ENCODE measurements at regions not wholly inside any gene's neighbourhood (a gene's known extent, or its start where the extent isn't known, plus 50 kb on each side); places are given as distances from the start of the nearest gene placed in this dataset.
"Not testable (repeated sequence)": the region's sequence is repeated elsewhere in the genome, so short reads cannot be mapped to it uniquely, and the experiment has no call there.

GRCh38 chr9:86601697-86602096 is 247.5 kb upstream of the TUT7 start:
- FAIRE-seq: no peak

GRCh38 chr9:86600977-86601376 is 246.8 kb upstream of the TUT7 start:
- no peak for DNase-seq (ENCODE audit: extremely low spot score, insufficient read length, low read depth)
- no peak for FAIRE-seq

More at GRCh38 chr9:86601697-86602096, 247.5 kb upstream of the TUT7 start:
- no peak for DNase-seq (ENCODE audit: extremely low spot score, insufficient read length, low read depth)

GRCh38 chr9:86600291-86600690 is 246.1 kb upstream of the TUT7 start:
- no peak for DNase-seq (ENCODE audit: extremely low spot score, insufficient read length, low read depth)
- no peak for FAIRE-seq

GRCh38 chr9:86599561-86599960 is 245.4 kb upstream of the TUT7 start:
- no peak for DNase-seq (ENCODE audit: extremely low spot score, insufficient read length, low read depth)
- no peak for FAIRE-seq

- no peak for DNase-seq (ENCODE audit: extremely low spot score, insufficient read length, low read depth)
- FAIRE-seq: no peak
Measured at GRCh38 chr9:86598411-86599239, 244.4 kb upstream of the TUT7 start.

GRCh38 chr9:86594724-86595123 is 240.5 kb upstream of the TUT7 start:
- no peak for FAIRE-seq

GRCh38 chr9:86591472-86591871 is 237.3 kb upstream of the TUT7 start:
- FAIRE-seq (no peak), DNase-seq (ENCODE audit: extremely low spot score, insufficient read length, low read depth) (no peak)

More at GRCh38 chr9:86594724-86595123, 240.5 kb upstream of the TUT7 start:
- DNase-seq (ENCODE audit: extremely low spot score, insufficient read length, low read depth): no peak

- no peak for FAIRE-seq
- DNase-seq (ENCODE audit: extremely low spot score, insufficient read length, low read depth): no peak
Measured at GRCh38 chr9:86589730-86590129, 235.5 kb upstream of the TUT7 start.

GRCh38 chr9:86589273-86589672 is 235.1 kb upstream of the TUT7 start:
- no peak for DNase-seq (ENCODE audit: extremely low spot score, insufficient read length, low read depth)
- FAIRE-seq: no peak

- FAIRE-seq: no peak
Measured at GRCh38 chr9:86586144-86586494, 231.9 kb upstream of the TUT7 start.

GRCh38 chr9:86585422-86586143 is 231.4 kb upstream of the TUT7 start:
- FAIRE-seq: no peak
- no peak for DNase-seq (ENCODE audit: extremely low spot score, insufficient read length, low read depth)

More at GRCh38 chr9:86586144-86586494, 231.9 kb upstream of the TUT7 start:
- no peak for DNase-seq (ENCODE audit: extremely low spot score, insufficient read length, low read depth)

GRCh38 chr9:86580688-86581087 is 226.5 kb upstream of the TUT7 start:
- no peak for DNase-seq (ENCODE audit: extremely low spot score, insufficient read length, low read depth)
- no peak for FAIRE-seq

GRCh38 chr9:86578722-86579121 is 224.5 kb upstream of the TUT7 start:
- FAIRE-seq: no peak
- no peak for DNase-seq (ENCODE audit: extremely low spot score, insufficient read length, low read depth)

GRCh38 chr9:86577420-86578333 is 223.5 kb upstream of the TUT7 start:
- no peak for DNase-seq (ENCODE audit: extremely low spot score, insufficient read length, low read depth)
- no peak for FAIRE-seq

GRCh38 chr9:86575825-86576525 is 221.8 kb upstream of the TUT7 start:
- no peak for DNase-seq (ENCODE audit: extremely low spot score, insufficient read length, low read depth)
- no peak for FAIRE-seq

GRCh38 chr9:86575137-86575536 is 220.9 kb upstream of the TUT7 start:
- DNase-seq (ENCODE audit: extremely low spot score, insufficient read length, low read depth): no peak
- FAIRE-seq: no peak

- FAIRE-seq: no peak
Measured at GRCh38 chr9:86573886-86574285, 219.7 kb upstream of the TUT7 start.

GRCh38 chr9:86572904-86573303 is 218.7 kb upstream of the TUT7 start:
- DNase-seq (ENCODE audit: extremely low spot score, insufficient read length, low read depth) (no peak), FAIRE-seq (no peak)

More at GRCh38 chr9:86573886-86574285, 219.7 kb upstream of the TUT7 start:
- DNase-seq (ENCODE audit: extremely low spot score, insufficient read length, low read depth): no peak

- not testable (repeated sequence) for DNase-seq (ENCODE audit: extremely low spot score, insufficient read length, low read depth)
Measured at GRCh38 chr9:86565603-86566002, 211.4 kb upstream of the TUT7 start.

GRCh38 chr9:86563936-86564335 is 209.7 kb upstream of the TUT7 start:
- DNase-seq (ENCODE audit: extremely low spot score, insufficient read length, low read depth) (no peak), FAIRE-seq (no peak)

More at GRCh38 chr9:86565603-86566002, 211.4 kb upstream of the TUT7 start:
- not testable (repeated sequence) for FAIRE-seq

All from GM18507 (cell line).